ENCODE measurements at regions not wholly inside any gene's neighbourhood (a gene's known extent, or its start where the extent isn't known, plus 50 kb on each side); places are given as distances from the start of the nearest gene placed in this dataset.

DNA sequence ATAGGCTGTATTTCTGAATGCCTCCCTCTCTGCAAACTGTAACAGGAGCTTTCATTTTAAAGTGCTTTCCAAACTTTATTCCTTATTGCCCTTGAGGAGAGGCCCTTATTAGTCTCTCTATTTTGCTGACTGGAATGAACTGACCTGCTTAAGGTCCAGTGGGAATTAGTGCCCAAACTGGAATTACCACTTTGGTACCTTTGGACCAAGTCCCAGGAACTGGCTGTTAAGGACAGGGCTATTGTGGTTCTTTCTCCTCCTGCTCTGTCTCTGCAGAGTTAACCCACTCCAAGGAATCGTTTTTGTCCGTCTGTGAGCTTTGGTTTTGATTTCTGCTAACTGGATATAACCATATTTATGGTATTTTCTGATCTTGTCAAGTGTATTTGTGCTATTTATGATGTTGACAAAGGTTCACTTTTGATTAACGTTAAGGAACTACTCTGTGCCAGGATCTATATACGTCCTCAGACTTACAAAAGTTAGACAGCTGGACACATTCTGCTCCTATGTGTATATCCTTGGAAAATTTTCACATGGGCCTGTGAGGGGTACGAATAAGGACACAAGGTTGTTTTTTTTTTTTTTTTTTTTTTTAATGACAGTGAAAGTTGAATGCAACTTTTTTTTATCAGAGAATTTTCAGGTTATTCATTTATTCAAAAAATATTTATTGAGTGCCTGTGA, 189.1 kb upstream of the ANKRD55 start:
- Histone ChIP-seq H3K79me2 (replicated peaks; ENCODE audit: insufficient read depth, low read length) (no peaks in the 10 kb centered on the region), H3K4me3 (ENCODE audit: low read length) (no peak overlapping the region), H3K36me3 (ENCODE audit: insufficient read depth, low read length) (no peaks in the 10 kb centered on the region), H3K9me2 (ENCODE audit: insufficient read depth, low read length) (no peaks in the 10 kb centered on the region), H3K4me2 (ENCODE audit: low read length) (no peak overlapping the region), H3K27ac (ENCODE audit: low read length) (no peak overlapping the region), H4K20me1 (ENCODE audit: insufficient read depth) (no peaks in the 10 kb centered on the region), H3K27me3 (ENCODE audit: insufficient read depth, low read depth, low read length) (no peaks in the 10 kb centered on the region), H2AFZ (ENCODE audit: low read depth, low read length) (no peak overlapping the region), H3K9ac (ENCODE audit: low read length) (no peak overlapping the region), H3K9me3 (ENCODE audit: low read length) (no peaks in the 10 kb centered on the region), H3F3A (ENCODE audit: insufficient read depth, low read length, poor library complexity, severe bottlenecking) (no peaks in the 10 kb centered on the region)
- TF ChIP-seq MXI1 (conservative IDR thresholded peaks at IDR 0.05; ENCODE audit: poor library complexity, severe bottlenecking) (no peak), EZH2 (IDR thresholded peaks at IDR 0.05; ENCODE audit: borderline replicate concordance, insufficient read depth, low read length, poor library complexity, severe bottlenecking) (no peak), SMC3 (conservative IDR thresholded peaks at IDR 0.05; ENCODE audit: poor library complexity) (no peak), TAF1 (IDR thresholded peaks at IDR 0.05; ENCODE audit: low read depth) (no peak), POLR2AphosphoS5 (IDR thresholded peaks at IDR 0.05) (no peak), EP300 (conservative IDR thresholded peaks at IDR 0.05; ENCODE audit: poor library complexity, severe bottlenecking) (no peak), RAD21 (conservative IDR thresholded peaks at IDR 0.05) (no peak)
- TF ChIP-seq, protein P1, sequence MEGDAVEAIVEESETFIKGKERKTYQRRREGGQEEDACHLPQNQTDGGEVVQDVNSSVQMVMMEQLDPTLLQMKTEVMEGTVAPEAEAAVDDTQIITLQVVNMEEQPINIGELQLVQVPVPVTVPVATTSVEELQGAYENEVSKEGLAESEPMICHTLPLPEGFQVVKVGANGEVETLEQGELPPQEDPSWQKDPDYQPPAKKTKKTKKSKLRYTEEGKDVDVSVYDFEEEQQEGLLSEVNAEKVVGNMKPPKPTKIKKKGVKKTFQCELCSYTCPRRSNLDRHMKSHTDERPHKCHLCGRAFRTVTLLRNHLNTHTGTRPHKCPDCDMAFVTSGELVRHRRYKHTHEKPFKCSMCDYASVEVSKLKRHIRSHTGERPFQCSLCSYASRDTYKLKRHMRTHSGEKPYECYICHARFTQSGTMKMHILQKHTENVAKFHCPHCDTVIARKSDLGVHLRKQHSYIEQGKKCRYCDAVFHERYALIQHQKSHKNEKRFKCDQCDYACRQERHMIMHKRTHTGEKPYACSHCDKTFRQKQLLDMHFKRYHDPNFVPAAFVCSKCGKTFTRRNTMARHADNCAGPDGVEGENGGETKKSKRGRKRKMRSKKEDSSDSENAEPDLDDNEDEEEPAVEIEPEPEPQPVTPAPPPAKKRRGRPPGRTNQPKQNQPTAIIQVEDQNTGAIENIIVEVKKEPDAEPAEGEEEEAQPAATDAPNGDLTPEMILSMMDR (IDR thresholded peaks at IDR 0.05; ENCODE audit: poor library complexity, severe bottlenecking), result no peak
- TF ChIP-seq, protein P2, sequence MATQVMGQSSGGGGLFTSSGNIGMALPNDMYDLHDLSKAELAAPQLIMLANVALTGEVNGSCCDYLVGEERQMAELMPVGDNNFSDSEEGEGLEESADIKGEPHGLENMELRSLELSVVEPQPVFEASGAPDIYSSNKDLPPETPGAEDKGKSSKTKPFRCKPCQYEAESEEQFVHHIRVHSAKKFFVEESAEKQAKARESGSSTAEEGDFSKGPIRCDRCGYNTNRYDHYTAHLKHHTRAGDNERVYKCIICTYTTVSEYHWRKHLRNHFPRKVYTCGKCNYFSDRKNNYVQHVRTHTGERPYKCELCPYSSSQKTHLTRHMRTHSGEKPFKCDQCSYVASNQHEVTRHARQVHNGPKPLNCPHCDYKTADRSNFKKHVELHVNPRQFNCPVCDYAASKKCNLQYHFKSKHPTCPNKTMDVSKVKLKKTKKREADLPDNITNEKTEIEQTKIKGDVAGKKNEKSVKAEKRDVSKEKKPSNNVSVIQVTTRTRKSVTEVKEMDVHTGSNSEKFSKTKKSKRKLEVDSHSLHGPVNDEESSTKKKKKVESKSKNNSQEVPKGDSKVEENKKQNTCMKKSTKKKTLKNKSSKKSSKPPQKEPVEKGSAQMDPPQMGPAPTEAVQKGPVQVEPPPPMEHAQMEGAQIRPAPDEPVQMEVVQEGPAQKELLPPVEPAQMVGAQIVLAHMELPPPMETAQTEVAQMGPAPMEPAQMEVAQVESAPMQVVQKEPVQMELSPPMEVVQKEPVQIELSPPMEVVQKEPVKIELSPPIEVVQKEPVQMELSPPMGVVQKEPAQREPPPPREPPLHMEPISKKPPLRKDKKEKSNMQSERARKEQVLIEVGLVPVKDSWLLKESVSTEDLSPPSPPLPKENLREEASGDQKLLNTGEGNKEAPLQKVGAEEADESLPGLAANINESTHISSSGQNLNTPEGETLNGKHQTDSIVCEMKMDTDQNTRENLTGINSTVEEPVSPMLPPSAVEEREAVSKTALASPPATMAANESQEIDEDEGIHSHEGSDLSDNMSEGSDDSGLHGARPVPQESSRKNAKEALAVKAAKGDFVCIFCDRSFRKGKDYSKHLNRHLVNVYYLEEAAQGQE (IDR thresholded peaks at IDR 0.05; ENCODE audit: borderline replicate concordance), result no peak

DNA sequence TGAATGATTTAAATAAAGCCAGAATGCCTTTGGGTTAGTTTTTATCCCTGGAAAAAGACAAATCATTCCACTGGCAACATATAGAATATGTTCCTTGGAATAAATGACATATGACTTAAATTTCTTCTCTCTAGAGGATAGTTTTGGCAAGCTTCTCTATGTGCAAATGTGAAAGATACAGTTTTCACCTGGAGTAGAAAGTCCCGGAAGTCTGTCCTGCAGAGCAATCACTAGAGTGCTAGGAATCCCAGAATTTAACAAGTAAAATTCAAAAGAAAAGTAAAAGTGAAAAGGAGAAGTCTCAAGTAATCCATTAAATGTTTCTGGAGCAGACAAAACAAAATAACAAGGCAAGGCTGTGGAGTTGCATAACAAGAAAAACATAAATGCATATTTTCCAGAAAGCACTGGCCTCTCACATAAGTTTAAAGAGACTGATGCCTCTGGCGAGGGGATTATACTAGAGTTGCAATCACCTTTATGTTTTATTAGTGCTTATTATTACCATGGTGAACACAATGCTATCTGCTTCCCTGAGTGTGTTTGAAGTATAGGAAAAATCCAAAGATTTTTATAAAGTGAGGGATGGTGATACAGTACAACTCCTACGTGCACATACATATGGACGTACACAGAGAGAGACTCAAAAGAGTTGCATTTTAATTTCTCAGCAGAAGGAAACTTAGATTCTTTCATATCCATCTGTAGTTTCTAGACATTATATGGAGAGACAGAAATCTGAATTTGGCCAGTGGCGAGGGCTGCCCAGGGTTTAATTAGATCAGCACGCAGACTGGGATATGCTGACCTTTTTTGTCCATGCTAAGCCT, 188.3 kb upstream of the ANKRD55 start:
- Histone ChIP-seq H3K79me2 (replicated peaks; ENCODE audit: insufficient read depth, low read length) (no peaks in the 10 kb centered on the region), H3K27ac (ENCODE audit: low read length) (no peak overlapping the region), H3K27me3 (ENCODE audit: insufficient read depth, low read depth, low read length) (no peaks in the 10 kb centered on the region), H3K36me3 (ENCODE audit: insufficient read depth, low read length) (no peaks in the 10 kb centered on the region), H2AFZ (ENCODE audit: low read depth, low read length) (no peak overlapping the region), H3K4me3 (ENCODE audit: low read length) (no peak overlapping the region), H3K9ac (ENCODE audit: low read length) (no peak overlapping the region), H3K9me2 (ENCODE audit: insufficient read depth, low read length) (no peaks in the 10 kb centered on the region), H4K20me1 (ENCODE audit: insufficient read depth) (no peaks in the 10 kb centered on the region), H3K9me3 (ENCODE audit: low read length) (no peaks in the 10 kb centered on the region), H3F3A (ENCODE audit: insufficient read depth, low read length, poor library complexity, severe bottlenecking) (no peaks in the 10 kb centered on the region), H3K4me2 (ENCODE audit: low read length) (no peak overlapping the region)
- TF ChIP-seq EP300 (conservative IDR thresholded peaks at IDR 0.05; ENCODE audit: poor library complexity, severe bottlenecking) (no peak), TAF1 (IDR thresholded peaks at IDR 0.05; ENCODE audit: low read depth) (no peak), SMC3 (conservative IDR thresholded peaks at IDR 0.05; ENCODE audit: poor library complexity) (no peak), MXI1 (conservative IDR thresholded peaks at IDR 0.05; ENCODE audit: poor library complexity, severe bottlenecking) (no peak), POLR2AphosphoS5 (IDR thresholded peaks at IDR 0.05) (no peak), RAD21 (conservative IDR thresholded peaks at IDR 0.05) (no peak), EZH2 (IDR thresholded peaks at IDR 0.05; ENCODE audit: borderline replicate concordance, insufficient read depth, low read length, poor library complexity, severe bottlenecking) (no peak)
- TF ChIP-seq, protein P1 (IDR thresholded peaks at IDR 0.05; ENCODE audit: poor library complexity, severe bottlenecking), result no peak
- TF ChIP-seq, protein P2 (IDR thresholded peaks at IDR 0.05; ENCODE audit: borderline replicate concordance), result no peak
